IMR-90 (cell line): ENCODE measurements at regions not wholly inside any gene's neighbourhood (a gene's known extent, or its start where the extent isn't known, plus 50 kb on each side); places are given as distances from the start of the nearest gene placed in this dataset.

Experiments
- ATAC-seq: fragments of 200-7000 bp; cut with Tn5 transposase; 2 replicates; pipeline ENCODE4 v1.9.1; 2020; ENCODE audit warnings: low read depth, mild to moderate bottlenecking, moderate library complexity
- BruUV-seq: library from RNA; stranded (reverse); fragments of 400-500 nt; replicated peaks from 2 replicates; lab custom pipeline; 2021; lab: Mats Ljungman, UMichigan
- CTCF ChIA-PET: fragments of 300-600 bp; formaldehyde crosslinking; extraction: SDS; loops from one replicate; lab custom pipeline; 2021; ENCODE audit warnings: antibody characterized with exemption; lab: Yijun Ruan, JAX
- POLR2A ChIA-PET: fragments of 300-600 bp; sonication (Branson Sonifier 250); formaldehyde crosslinking; loops from one replicate; lab custom pipeline; 2022; ENCODE audit warnings: antibody characterized with exemption; ENCODE audit not compliant: unreplicated experiment; lab: Charles Lee
- DNase-seq: peaks from one replicate; pipeline ENCODE4 v3.0.0; 2013
- H2AFZ ChIP-seq: replicated peaks from 2 replicates; pipeline ENCODE3; 2013; ENCODE audit warnings: low read length, mild to moderate bottlenecking; ENCODE audit not compliant: poor library complexity
- H2AK5ac ChIP-seq: 2 replicates; pipeline ENCODE4 v1.6.1; 2013; ENCODE audit warnings: low read depth, low read length, inconsistent platforms
- H2AK9ac ChIP-seq: replicated peaks from 2 replicates; pipeline ENCODE3; 2013; ENCODE audit warnings: mild to moderate bottlenecking, low read depth, low read length, moderate library complexity; ENCODE audit not compliant: poor library complexity
- H2BK120ac ChIP-seq: 2 replicates; pipeline ENCODE4 v1.6.1; 2013; ENCODE audit warnings: low read depth, low read length, inconsistent platforms
- H2BK15ac ChIP-seq: 3 replicates; pipeline ENCODE4 v1.6.1; 2013; ENCODE audit warnings: low read depth, low read length, inconsistent platforms
- H2BK20ac ChIP-seq: 2 replicates; pipeline ENCODE4 v1.6.1; 2013; ENCODE audit warnings: low read depth, mild to moderate bottlenecking, inconsistent platforms, low read length, moderate library complexity
- H2BK5ac ChIP-seq: 2 replicates; pipeline ENCODE4 v1.6.1; 2013; ENCODE audit warnings: mild to moderate bottlenecking, low read depth, low read length, inconsistent platforms; ENCODE audit not compliant: poor library complexity, severe bottlenecking
- H3K14ac ChIP-seq: replicated peaks from 2 replicates; pipeline ENCODE4 v1.6.1; 2013; ENCODE audit warnings: low read depth, low read length, inconsistent platforms
- H3K18ac ChIP-seq: 2 replicates; pipeline ENCODE4 v1.6.1; 2013; ENCODE audit warnings: low read depth, low read length, control low read depth
- H3K23ac ChIP-seq: 2 replicates; pipeline ENCODE4 v1.6.1; 2013; ENCODE audit warnings: low read depth, low read length, inconsistent platforms
- H3K27ac ChIP-seq: 2 replicates; pipeline ENCODE4 v1.5.1; 2013; ENCODE audit warnings: mild to moderate bottlenecking, control low read depth, low read length; ENCODE audit not compliant: insufficient read depth
- H3K27me3 ChIP-seq: 2 replicates; pipeline ENCODE4 v1.6.1; 2013; ENCODE audit warnings: low read length; ENCODE audit not compliant: control insufficient read depth, insufficient read depth
- H3K36me3 ChIP-seq: 2 replicates; pipeline ENCODE4 v1.6.1; 2013; ENCODE audit warnings: low read length, mixed read lengths; ENCODE audit not compliant: control insufficient read depth, insufficient read depth
- H3K4ac ChIP-seq: 2 replicates; pipeline ENCODE4 v1.6.1; 2013; ENCODE audit warnings: low read depth, low read length, inconsistent platforms
- H3K4me1 ChIP-seq: 2 replicates; pipeline ENCODE4 v1.6.1; 2013; ENCODE audit warnings: low read length, mixed read lengths; ENCODE audit not compliant: control insufficient read depth, insufficient read depth
- H3K4me2 ChIP-seq: 2 replicates; pipeline ENCODE4 v1.6.1; 2013; ENCODE audit warnings: low read depth, mild to moderate bottlenecking, control low read depth, low read length, moderate library complexity
- H3K4me3 ChIP-seq: 2 replicates; pipeline ENCODE4 v1.5.1; 2013; ENCODE audit warnings: low read depth, mild to moderate bottlenecking, control low read depth, low read length, moderate library complexity; ENCODE audit not compliant: insufficient read depth
- H3K56ac ChIP-seq: 2 replicates; pipeline ENCODE4 v1.6.1; 2013; ENCODE audit warnings: low read length, inconsistent platforms; ENCODE audit not compliant: insufficient read depth; ENCODE audit errors: extremely low read depth
- H3K79me1 ChIP-seq, 2 experiments: 2 replicates each; pipeline ENCODE4 v1.6.1; 2013; ENCODE audit warnings: low read length in 2 of 2, inconsistent platforms in 1 of 2, low read depth in 1 of 2
- H3K9ac ChIP-seq: 2 replicates; pipeline ENCODE4 v1.6.1; 2013; ENCODE audit warnings: low read depth, low read length, control low read depth
- H3K9me1 ChIP-seq: 2 replicates; pipeline ENCODE4 v1.6.1; 2013; ENCODE audit warnings: low read length, inconsistent platforms; ENCODE audit not compliant: insufficient read depth
- H3K9me3 ChIP-seq: 2 replicates; pipeline ENCODE4 v1.6.1; 2013; ENCODE audit warnings: low read length; ENCODE audit not compliant: control insufficient read depth, insufficient read depth
- H4K20me1 ChIP-seq: 2 replicates; pipeline ENCODE4 v1.6.1; 2013; ENCODE audit warnings: low read length, inconsistent platforms; ENCODE audit not compliant: insufficient read depth
- H4K5ac ChIP-seq: 2 replicates; pipeline ENCODE4 v1.6.1; 2013; ENCODE audit warnings: mild to moderate bottlenecking, low read depth, low read length, control low read depth
- H4K8ac ChIP-seq, 2 experiments: 2 replicates each; pipeline ENCODE4 v1.6.1; 2013; ENCODE audit warnings: low read depth in 2 of 2, low read length in 2 of 2, control low read depth in 1 of 2, inconsistent platforms in 1 of 2
- H4K91ac ChIP-seq: 2 replicates; pipeline ENCODE4 v1.6.1; 2013; ENCODE audit warnings: low read depth, low read length, inconsistent platforms; ENCODE audit not compliant: insufficient read depth
- MAFK ChIP-seq: IDR thresholded peaks from 2 replicates; pipeline ENCODE4 v1.6.1; 2012; ENCODE audit warnings: low read depth, low read length, improper control_type of control experiment
- RCOR1 ChIP-seq: IDR thresholded peaks from 2 replicates; pipeline ENCODE4 v1.6.1; 2012; ENCODE audit warnings: mild to moderate bottlenecking, low read length, improper control_type of control experiment; ENCODE audit not compliant: insufficient replicate concordance
- WGBS, 2 experiments: methylation state at CpG; one replicate each; pipeline versions ENCODE4 v1.1.5 to v1.1.7; 2013; ENCODE audit warnings: missing lambda C conversion rate in 2 of 2; ENCODE audit not compliant: insufficient read length in 1 of 2; ENCODE audit errors: extremely low coverage in 2 of 2; 5-methylcytosine and 5-hydroxymethylcytosine counted together
- dilution Hi-C: fragments of 300-500 bp; cut with HindIII; formaldehyde crosslinking; loops from one replicate; pipeline ENCODE4 v1.14.3; 2018; ENCODE audit warnings: low sequenced_read_pairs; ENCODE audit not compliant: unreplicated experiment
- in situ Hi-C: fragments of 300-500 bp; cut with MboI; formaldehyde crosslinking; loops from 3 replicates; pipeline ENCODE4 v1.14.3; 2019; ENCODE audit warnings: low sequenced_read_pairs, inconsistent platforms, mixed read lengths
- intact Hi-C: fragments of 100-400 bp; cut with micrococcal nuclease; formaldehyde crosslinking; loops from 2 replicates; pipeline ENCODE4 v1.10.0; 2022

- H3K4me2 ChIP-seq, result 0 out of 2 replicates have a peak overlapping the region, but pooled peaks have one; percentile 13
- no TSS peak for BruUV-seq
Observed at GRCh38 chr4:15198070-15198727, 195.9 kb downstream of the CPEB2 start.

More at GRCh38 chr4:15198070-15198727, 195.9 kb downstream of the CPEB2 start:
- H2AFZ ChIP-seq, result no peak overlapping the region
- H2BK20ac ChIP-seq, result no peak overlapping the region
- H2AK5ac ChIP-seq, result no peak overlapping the region
- WGBS, 2 experiments, result no CpG with 5 or more reads among the region's 11 CpGs
- H3K36me3 ChIP-seq, result no peaks in the 10 kb centered on the region
- H3K79me1 ChIP-seq, result no peaks in the 10 kb centered on the region
- no peak overlapping the region for H4K5ac ChIP-seq
- H2BK15ac ChIP-seq, result no peak overlapping the region
- H2BK5ac ChIP-seq, result no peak overlapping the region
- POLR2A ChIA-PET, result no interaction called here
- peak; percentile 45; the same call in 1 of the 2 replicates for TF ChIP-seq MAFK
- TF ChIP-seq RCOR1, result no peak
- no peak overlapping the region for H3K56ac ChIP-seq
- no peak overlapping the region for H3K23ac ChIP-seq
- peaks cover 6% of the 10 kb centered on the region for H3K27me3 ChIP-seq
- no peaks in the 10 kb centered on the region for H3K9me1 ChIP-seq
- H3K9ac ChIP-seq, result no peak overlapping the region
- no peak overlapping the region for H2BK120ac ChIP-seq
- peak; percentile 38; the same call in 1 of the 2 replicates for ATAC-seq
- H3K4ac ChIP-seq, result no peak overlapping the region
- H4K91ac ChIP-seq, result no peak overlapping the region
- DNase-seq, result peak; percentile 5
- no peaks in the 10 kb centered on the region for H3K9me3 ChIP-seq
- in situ Hi-C loops (no loop called here), intact Hi-C loops (no loop called here), dilution Hi-C loops (no loop called here)
- peaks cover 2% of the 10 kb centered on the region; the same call in 1 of the 2 replicates for H3K4me1 ChIP-seq
- H3K27ac ChIP-seq, result no peak overlapping the region
- H4K20me1 ChIP-seq, result no peaks in the 10 kb centered on the region
- no peak overlapping the region for H3K14ac ChIP-seq
- H4K8ac ChIP-seq, result no peak overlapping the region
- H3K18ac ChIP-seq, result no peak overlapping the region
- CTCF ChIA-PET, result no interaction called here
- H2AK9ac ChIP-seq, result no peak overlapping the region
- no peak overlapping the region for H3K4me3 ChIP-seq
